ENCODE measurements at regions not wholly inside any gene's neighbourhood (a gene's known extent, or its start where the extent isn't known, plus 50 kb on each side); places are given as distances from the start of the nearest gene placed in this dataset.

- Histone ChIP-seq H3K36me3 (no peaks in the 10 kb centered on the region), H3K9me3 (replicated peaks) (no peaks in the 10 kb centered on the region), H3K27me3 (replicated peaks) (no peaks in the 10 kb centered on the region), H3K27ac (no peak overlapping the region), H3K4me3 (no peak overlapping the region), H3K4me1 (replicated peaks) (peaks cover 19% of the 10 kb centered on the region)
- no peak for DNase-seq (ENCODE audit: low read depth in 1 of 2, low spot score in 2 of 2)
Observed at GRCh38 chrX:10039821-10040793, 72.9 kb downstream of the CLDN34 start.

- Histone ChIP-seq H3K27ac (no peak overlapping the region), H3K27me3 (replicated peaks) (no peaks in the 10 kb centered on the region), H3K4me1 (replicated peaks) (peaks cover 27% of the 10 kb centered on the region), H3K36me3 (no peaks in the 10 kb centered on the region), H3K4me3 (no peak overlapping the region), H3K9me3 (replicated peaks) (no peaks in the 10 kb centered on the region)
- DNase-seq (ENCODE audit: low read depth in 1 of 2, low spot score in 2 of 2), result no peak
Observed at GRCh38 chrX:10040961-10041360, 73.8 kb downstream of the CLDN34 start.

- peaks cover 27% of the 10 kb centered on the region for H3K4me1 ChIP-seq (replicated peaks)
- no peak overlapping the region for H3K4me3 ChIP-seq
- H3K36me3 ChIP-seq, result no peaks in the 10 kb centered on the region
- no peak for DNase-seq (ENCODE audit: low read depth in 1 of 2, low spot score in 2 of 2)
- H3K9me3 ChIP-seq (replicated peaks), result no peaks in the 10 kb centered on the region
- no peaks in the 10 kb centered on the region for H3K27me3 ChIP-seq (replicated peaks)
- no peak overlapping the region for H3K27ac ChIP-seq
Observed at GRCh38 chrX:10041383-10041782, 74.2 kb downstream of the CLDN34 start.

GRCh38 chrX:10042055-10042454 is 74.9 kb downstream of the CLDN34 start:
- no peak overlapping the region for H3K27ac ChIP-seq
- H3K36me3 ChIP-seq, result no peaks in the 10 kb centered on the region
- H3K27me3 ChIP-seq (replicated peaks), result no peaks in the 10 kb centered on the region
- H3K9me3 ChIP-seq (replicated peaks), result no peaks in the 10 kb centered on the region
- no peak overlapping the region for H3K4me3 ChIP-seq
- DNase-seq (ENCODE audit: low read depth in 1 of 2, low spot score in 2 of 2), result no peak
- peaks cover 27% of the 10 kb centered on the region for H3K4me1 ChIP-seq (replicated peaks)

- no peak for DNase-seq (ENCODE audit: low read depth in 1 of 2, low spot score in 2 of 2)
- H3K4me3 ChIP-seq, result no peak overlapping the region
- no peaks in the 10 kb centered on the region for H3K9me3 ChIP-seq (replicated peaks)
- no peaks in the 10 kb centered on the region for H3K36me3 ChIP-seq
- no peak overlapping the region for H3K27ac ChIP-seq
- H3K27me3 ChIP-seq (replicated peaks), result no peaks in the 10 kb centered on the region
- peaks cover 30% of the 10 kb centered on the region for H3K4me1 ChIP-seq (replicated peaks)
Observed at GRCh38 chrX:10043386-10043785, 76.2 kb downstream of the CLDN34 start.

- no peaks in the 10 kb centered on the region for H3K9me3 ChIP-seq (replicated peaks)
- no peak for DNase-seq (ENCODE audit: low read depth in 1 of 2, low spot score in 2 of 2)
- no peaks in the 10 kb centered on the region for H3K36me3 ChIP-seq
- H3K27ac ChIP-seq, result no peak overlapping the region
- peaks cover 30% of the 10 kb centered on the region for H3K4me1 ChIP-seq (replicated peaks)
- no peaks in the 10 kb centered on the region for H3K27me3 ChIP-seq (replicated peaks)
- H3K4me3 ChIP-seq, result no peak overlapping the region
Observed at GRCh38 chrX:10044021-10044420, 76.9 kb downstream of the CLDN34 start.

- H3K4me1 ChIP-seq (replicated peaks), result peaks cover 22% of the 10 kb centered on the region
- H3K27ac ChIP-seq, result no peak overlapping the region
- no peaks in the 10 kb centered on the region for H3K9me3 ChIP-seq (replicated peaks)
- no peaks in the 10 kb centered on the region for H3K27me3 ChIP-seq (replicated peaks)
- no peak for DNase-seq (ENCODE audit: low read depth in 1 of 2, low spot score in 2 of 2)
- H3K36me3 ChIP-seq, result no peaks in the 10 kb centered on the region
- no peak overlapping the region for H3K4me3 ChIP-seq
Observed at GRCh38 chrX:10045327-10046000, 78.3 kb downstream of the CLDN34 start.

GRCh38 chrX:10047133-10047532 is 80.0 kb downstream of the CLDN34 start:
- Histone ChIP-seq H3K27me3 (replicated peaks) (no peaks in the 10 kb centered on the region), H3K9me3 (replicated peaks) (no peaks in the 10 kb centered on the region), H3K4me1 (replicated peaks) (peaks cover 22% of the 10 kb centered on the region), H3K27ac (no peak overlapping the region), H3K36me3 (no peaks in the 10 kb centered on the region), H3K4me3 (no peak overlapping the region)
- no peak for DNase-seq (ENCODE audit: low read depth in 1 of 2, low spot score in 2 of 2)

- no peaks in the 10 kb centered on the region for H3K9me3 ChIP-seq (replicated peaks)
- no peak overlapping the region for H3K27ac ChIP-seq
- peaks cover 22% of the 10 kb centered on the region for H3K4me1 ChIP-seq (replicated peaks)
- H3K27me3 ChIP-seq (replicated peaks), result no peaks in the 10 kb centered on the region
- H3K4me3 ChIP-seq, result no peak overlapping the region
- no peaks in the 10 kb centered on the region for H3K36me3 ChIP-seq
- no peak for DNase-seq (ENCODE audit: low read depth in 1 of 2, low spot score in 2 of 2)
Observed at GRCh38 chrX:10047631-10048030, 80.5 kb downstream of the CLDN34 start.

GRCh38 chrX:10048076-10048475 is 80.9 kb downstream of the CLDN34 start:
- no peak for DNase-seq (ENCODE audit: low read depth in 1 of 2, low spot score in 2 of 2)
- Histone ChIP-seq H3K4me1 (replicated peaks) (peaks cover 20% of the 10 kb centered on the region), H3K27ac (no peak overlapping the region), H3K36me3 (no peaks in the 10 kb centered on the region), H3K4me3 (no peak overlapping the region), H3K27me3 (replicated peaks) (no peaks in the 10 kb centered on the region), H3K9me3 (replicated peaks) (no peaks in the 10 kb centered on the region)

- DNase-seq (ENCODE audit: low read depth in 1 of 2, low spot score in 2 of 2), result no peak
- Histone ChIP-seq H3K36me3 (no peaks in the 10 kb centered on the region), H3K27me3 (replicated peaks) (no peaks in the 10 kb centered on the region), H3K4me3 (no peak overlapping the region), H3K4me1 (replicated peaks) (peaks cover 13% of the 10 kb centered on the region), H3K9me3 (replicated peaks) (no peaks in the 10 kb centered on the region), H3K27ac (no peak overlapping the region)
Observed at GRCh38 chrX:10048707-10049106, 81.5 kb downstream of the CLDN34 start.

GRCh38 chrX:10049236-10049635 is 82.1 kb downstream of the CLDN34 start:
- peaks cover 13% of the 10 kb centered on the region for H3K4me1 ChIP-seq (replicated peaks)
- H3K4me3 ChIP-seq, result no peak overlapping the region
- H3K36me3 ChIP-seq, result no peaks in the 10 kb centered on the region
- H3K27ac ChIP-seq, result no peak overlapping the region
- no peaks in the 10 kb centered on the region for H3K27me3 ChIP-seq (replicated peaks)
- H3K9me3 ChIP-seq (replicated peaks), result no peaks in the 10 kb centered on the region
- no peak for DNase-seq (ENCODE audit: low read depth in 1 of 2, low spot score in 2 of 2)

- no peak overlapping the region for H3K4me3 ChIP-seq
- H3K27ac ChIP-seq, result no peak overlapping the region
- no peaks in the 10 kb centered on the region for H3K27me3 ChIP-seq (replicated peaks)
- H3K4me1 ChIP-seq (replicated peaks), result peaks cover 7% of the 10 kb centered on the region
- DNase-seq (ENCODE audit: low read depth in 1 of 2, low spot score in 2 of 2), result no peak
- H3K36me3 ChIP-seq, result no peaks in the 10 kb centered on the region
- H3K9me3 ChIP-seq (replicated peaks), result no peaks in the 10 kb centered on the region
Observed at GRCh38 chrX:10050481-10050880, 83.3 kb downstream of the CLDN34 start.

- Histone ChIP-seq H3K36me3 (no peaks in the 10 kb centered on the region), H3K4me3 (no peak overlapping the region), H3K4me1 (replicated peaks) (0 out of 2 replicates have a peak, but pooled peaks cover 3% of the 10 kb centered on the region), H3K9me3 (replicated peaks) (no peaks in the 10 kb centered on the region), H3K27ac (no peak overlapping the region), H3K27me3 (replicated peaks) (no peaks in the 10 kb centered on the region)
- DNase-seq (ENCODE audit: low read depth in 1 of 2, low spot score in 2 of 2), result no peak
Observed at GRCh38 chrX:10051866-10052480, 84.8 kb downstream of the CLDN34 start.
